IMR-90 (cell line): ENCODE measurements at regions not wholly inside any gene's neighbourhood (a gene's known extent, or its start where the extent isn't known, plus 50 kb on each side); places are given as distances from the start of the nearest gene placed in this dataset.

ENCODE experiments used
- ATAC-seq: fragments of 200-7000 bp; cut with Tn5 transposase; 2 replicates; pipeline ENCODE4 v1.9.1; 2020; ENCODE audit warnings: low read depth, mild to moderate bottlenecking, moderate library complexity
- BruUV-seq: library from RNA; stranded (reverse); fragments of 400-500 nt; replicated peaks from 2 replicates; lab custom pipeline; 2021; lab: Mats Ljungman, UMichigan
- CTCF ChIA-PET: fragments of 300-600 bp; formaldehyde crosslinking; extraction: SDS; loops from one replicate; lab custom pipeline; 2021; ENCODE audit warnings: antibody characterized with exemption; lab: Yijun Ruan, JAX
- POLR2A ChIA-PET: fragments of 300-600 bp; sonication (Branson Sonifier 250); formaldehyde crosslinking; loops from one replicate; lab custom pipeline; 2022; ENCODE audit warnings: antibody characterized with exemption; ENCODE audit not compliant: unreplicated experiment; lab: Charles Lee
- DNase-seq: peaks from one replicate; pipeline ENCODE4 v3.0.0; 2013
- H2AFZ ChIP-seq: replicated peaks from 2 replicates; pipeline ENCODE3; 2013; ENCODE audit warnings: low read length, mild to moderate bottlenecking; ENCODE audit not compliant: poor library complexity
- H2AK5ac ChIP-seq: 2 replicates; pipeline ENCODE4 v1.6.1; 2013; ENCODE audit warnings: low read depth, low read length, inconsistent platforms
- H2AK9ac ChIP-seq: replicated peaks from 2 replicates; pipeline ENCODE3; 2013; ENCODE audit warnings: mild to moderate bottlenecking, low read depth, low read length, moderate library complexity; ENCODE audit not compliant: poor library complexity
- H2BK120ac ChIP-seq: 2 replicates; pipeline ENCODE4 v1.6.1; 2013; ENCODE audit warnings: low read depth, low read length, inconsistent platforms
- H2BK15ac ChIP-seq: 3 replicates; pipeline ENCODE4 v1.6.1; 2013; ENCODE audit warnings: low read depth, low read length, inconsistent platforms
- H2BK20ac ChIP-seq: 2 replicates; pipeline ENCODE4 v1.6.1; 2013; ENCODE audit warnings: low read depth, mild to moderate bottlenecking, inconsistent platforms, low read length, moderate library complexity
- H2BK5ac ChIP-seq: 2 replicates; pipeline ENCODE4 v1.6.1; 2013; ENCODE audit warnings: mild to moderate bottlenecking, low read depth, low read length, inconsistent platforms; ENCODE audit not compliant: poor library complexity, severe bottlenecking
- H3K14ac ChIP-seq: replicated peaks from 2 replicates; pipeline ENCODE4 v1.6.1; 2013; ENCODE audit warnings: low read depth, low read length, inconsistent platforms
- H3K18ac ChIP-seq: 2 replicates; pipeline ENCODE4 v1.6.1; 2013; ENCODE audit warnings: low read depth, low read length, control low read depth
- H3K23ac ChIP-seq: 2 replicates; pipeline ENCODE4 v1.6.1; 2013; ENCODE audit warnings: low read depth, low read length, inconsistent platforms
- H3K27ac ChIP-seq: 2 replicates; pipeline ENCODE4 v1.5.1; 2013; ENCODE audit warnings: mild to moderate bottlenecking, control low read depth, low read length; ENCODE audit not compliant: insufficient read depth
- H3K27me3 ChIP-seq: 2 replicates; pipeline ENCODE4 v1.6.1; 2013; ENCODE audit warnings: low read length; ENCODE audit not compliant: control insufficient read depth, insufficient read depth
- H3K36me3 ChIP-seq: 2 replicates; pipeline ENCODE4 v1.6.1; 2013; ENCODE audit warnings: low read length, mixed read lengths; ENCODE audit not compliant: control insufficient read depth, insufficient read depth
- H3K4ac ChIP-seq: 2 replicates; pipeline ENCODE4 v1.6.1; 2013; ENCODE audit warnings: low read depth, low read length, inconsistent platforms
- H3K4me1 ChIP-seq: 2 replicates; pipeline ENCODE4 v1.6.1; 2013; ENCODE audit warnings: low read length, mixed read lengths; ENCODE audit not compliant: control insufficient read depth, insufficient read depth
- H3K4me2 ChIP-seq: 2 replicates; pipeline ENCODE4 v1.6.1; 2013; ENCODE audit warnings: low read depth, mild to moderate bottlenecking, control low read depth, low read length, moderate library complexity
- H3K4me3 ChIP-seq: 2 replicates; pipeline ENCODE4 v1.5.1; 2013; ENCODE audit warnings: low read depth, mild to moderate bottlenecking, control low read depth, low read length, moderate library complexity; ENCODE audit not compliant: insufficient read depth
- H3K56ac ChIP-seq: 2 replicates; pipeline ENCODE4 v1.6.1; 2013; ENCODE audit warnings: low read length, inconsistent platforms; ENCODE audit not compliant: insufficient read depth; ENCODE audit errors: extremely low read depth
- H3K79me1 ChIP-seq, 2 experiments: 2 replicates each; pipeline ENCODE4 v1.6.1; 2013; ENCODE audit warnings: low read length in 2 of 2, inconsistent platforms in 1 of 2, low read depth in 1 of 2
- H3K9ac ChIP-seq: 2 replicates; pipeline ENCODE4 v1.6.1; 2013; ENCODE audit warnings: low read depth, low read length, control low read depth
- H3K9me1 ChIP-seq: 2 replicates; pipeline ENCODE4 v1.6.1; 2013; ENCODE audit warnings: low read length, inconsistent platforms; ENCODE audit not compliant: insufficient read depth
- H3K9me3 ChIP-seq: 2 replicates; pipeline ENCODE4 v1.6.1; 2013; ENCODE audit warnings: low read length; ENCODE audit not compliant: control insufficient read depth, insufficient read depth
- H4K20me1 ChIP-seq: 2 replicates; pipeline ENCODE4 v1.6.1; 2013; ENCODE audit warnings: low read length, inconsistent platforms; ENCODE audit not compliant: insufficient read depth
- H4K5ac ChIP-seq: 2 replicates; pipeline ENCODE4 v1.6.1; 2013; ENCODE audit warnings: mild to moderate bottlenecking, low read depth, low read length, control low read depth
- H4K8ac ChIP-seq, 2 experiments: 2 replicates each; pipeline ENCODE4 v1.6.1; 2013; ENCODE audit warnings: low read depth in 2 of 2, low read length in 2 of 2, control low read depth in 1 of 2, inconsistent platforms in 1 of 2
- H4K91ac ChIP-seq: 2 replicates; pipeline ENCODE4 v1.6.1; 2013; ENCODE audit warnings: low read depth, low read length, inconsistent platforms; ENCODE audit not compliant: insufficient read depth
- BHLHE40 ChIP-seq: fragments of 150-350 bp; IDR thresholded peaks from 2 replicates; pipeline ENCODE4 v1.6.1; 2016; ENCODE audit warnings: mild to moderate bottlenecking, low read depth, low read length
- CEBPB ChIP-seq: IDR thresholded peaks from 2 replicates; pipeline ENCODE4 v1.6.1; 2012; ENCODE audit warnings: low read depth, low read length, improper control_type of control experiment
- CHD1 ChIP-seq: IDR thresholded peaks from 2 replicates; pipeline ENCODE4 v1.6.1; 2012; ENCODE audit warnings: low read depth, low read length, improper control_type of control experiment
- CTCF ChIP-seq: conservative IDR thresholded peaks from 2 replicates; pipeline ENCODE4 v1.5.1; 2012; ENCODE audit warnings: mild to moderate bottlenecking, low read depth, low read length, improper control_type of control experiment
- ELK1 ChIP-seq: fragments of 150-350 bp; IDR thresholded peaks from 2 replicates; pipeline ENCODE4 v1.6.1; 2016; ENCODE audit warnings: low read depth, mild to moderate bottlenecking, low read length, moderate library complexity, borderline replicate concordance
- FOS ChIP-seq: fragments of 150-350 bp; IDR thresholded peaks from 2 replicates; pipeline ENCODE4 v1.6.1; 2016; ENCODE audit warnings: low read depth, low read length
- MAFK ChIP-seq: IDR thresholded peaks from 2 replicates; pipeline ENCODE4 v1.6.1; 2012; ENCODE audit warnings: low read depth, low read length, improper control_type of control experiment
- MAZ ChIP-seq: IDR thresholded peaks from 2 replicates; pipeline ENCODE4 v1.6.1; 2012; ENCODE audit warnings: low read depth, mild to moderate bottlenecking, low read length, improper control_type of control experiment, moderate library complexity, borderline replicate concordance
- MXI1 ChIP-seq: IDR thresholded peaks from 2 replicates; pipeline ENCODE4 v1.6.1; 2012; ENCODE audit warnings: low read depth, mild to moderate bottlenecking, low read length, moderate library complexity, borderline replicate concordance
- NFE2L2 ChIP-seq: fragments of 150-350 bp; IDR thresholded peaks from 2 replicates; pipeline ENCODE4 v1.6.1; 2016; ENCODE audit warnings: low read depth, mild to moderate bottlenecking, low read length
- POLR2A ChIP-seq: IDR thresholded peaks from 2 replicates; pipeline ENCODE4 v1.6.1; 2012; ENCODE audit warnings: mild to moderate bottlenecking, low read depth, low read length
- RAD21 ChIP-seq: IDR thresholded peaks from 2 replicates; pipeline ENCODE4 v1.6.1; 2012; ENCODE audit warnings: low read length, improper control_type of control experiment
- RCOR1 ChIP-seq: IDR thresholded peaks from 2 replicates; pipeline ENCODE4 v1.6.1; 2012; ENCODE audit warnings: mild to moderate bottlenecking, low read length, improper control_type of control experiment; ENCODE audit not compliant: insufficient replicate concordance
- RFX5 ChIP-seq: IDR thresholded peaks from 2 replicates; pipeline ENCODE4 v1.8.0; 2012; ENCODE audit warnings: low read depth, mild to moderate bottlenecking, low read length, moderate library complexity
- SMC3 ChIP-seq: fragments of 150-350 bp; IDR thresholded peaks from 2 replicates; pipeline ENCODE4 v1.6.1; 2016; ENCODE audit warnings: low read depth, mild to moderate bottlenecking, antibody characterized with exemption, low read length, moderate library complexity
- USF2 ChIP-seq: fragments of 150-350 bp; IDR thresholded peaks from 2 replicates; pipeline ENCODE4 v1.6.1; 2017; ENCODE audit warnings: mild to moderate bottlenecking, antibody characterized with exemption, low read length, low read depth
- WGBS, 2 experiments: methylation state at CpG; one replicate each; pipeline versions ENCODE4 v1.1.5 to v1.1.7; 2013; ENCODE audit warnings: missing lambda C conversion rate in 2 of 2; ENCODE audit not compliant: insufficient read length in 1 of 2; ENCODE audit errors: extremely low coverage in 2 of 2; 5-methylcytosine and 5-hydroxymethylcytosine counted together
- dilution Hi-C: fragments of 300-500 bp; cut with HindIII; formaldehyde crosslinking; loops from one replicate; pipeline ENCODE4 v1.14.3; 2018; ENCODE audit warnings: low sequenced_read_pairs; ENCODE audit not compliant: unreplicated experiment
- in situ Hi-C: fragments of 300-500 bp; cut with MboI; formaldehyde crosslinking; loops from 3 replicates; pipeline ENCODE4 v1.14.3; 2019; ENCODE audit warnings: low sequenced_read_pairs, inconsistent platforms, mixed read lengths
- intact Hi-C: fragments of 100-400 bp; cut with micrococcal nuclease; formaldehyde crosslinking; loops from 2 replicates; pipeline ENCODE4 v1.10.0; 2022

- H3K27ac ChIP-seq, result no peak overlapping the region
- no CpG with 5 or more reads among the region's 3 CpGs for WGBS, 2 experiments
- H3K56ac ChIP-seq, result no peak overlapping the region
- no TSS peak for BruUV-seq
- H3K36me3 ChIP-seq, result no peaks in the 10 kb centered on the region
- POLR2A ChIA-PET, result no interaction called here
- no peak overlapping the region for H3K9ac ChIP-seq
- no peaks in the 10 kb centered on the region for H3K4me1 ChIP-seq
- TF ChIP-seq CEBPB (no peak), RCOR1 (no peak), ELK1 (no peak), POLR2A (no peak), MAFK (no peak), CTCF (no peak), NFE2L2 (no peak), BHLHE40 (no peak), RAD21 (no peak), CHD1 (no peak), RFX5 (no peak), MAZ (no peak), USF2 (no peak), MXI1 (no peak), FOS (no peak), SMC3 (no peak)
- CTCF ChIA-PET, result no interaction called here
- intact Hi-C loops, result no loop called here
- no peaks in the 10 kb centered on the region for H4K20me1 ChIP-seq
- ATAC-seq (no peak), DNase-seq (no peak)
- dilution Hi-C loops, result no loop called here
- no peak overlapping the region for H2AK5ac ChIP-seq
- no peak overlapping the region for H2BK120ac ChIP-seq
- no peak overlapping the region for H4K8ac ChIP-seq
- no peak overlapping the region for H4K5ac ChIP-seq
- in situ Hi-C loops, result no loop called here
- no peak overlapping the region for H2BK20ac ChIP-seq
- H3K18ac ChIP-seq, result no peak overlapping the region
- H3K4me3 ChIP-seq, result no peak overlapping the region
- no peak overlapping the region for H4K91ac ChIP-seq
- no peaks in the 10 kb centered on the region for H3K27me3 ChIP-seq
- no peak overlapping the region for H2AFZ ChIP-seq
- no peaks in the 10 kb centered on the region for H3K79me1 ChIP-seq
- no peaks in the 10 kb centered on the region for H3K9me1 ChIP-seq
- H2BK15ac ChIP-seq, result no peak overlapping the region
- H3K4ac ChIP-seq, result no peak overlapping the region
- H2BK5ac ChIP-seq, result no peak overlapping the region
- no peak overlapping the region for H2AK9ac ChIP-seq
- no peak overlapping the region for H3K14ac ChIP-seq
- H3K23ac ChIP-seq, result no peak overlapping the region
- H3K9me3 ChIP-seq, result peaks cover 6% of the 10 kb centered on the region; the same call in 1 of the 2 replicates
- H3K4me2 ChIP-seq, result no peak overlapping the region
These were observed 1292.7 kb downstream of the MAT2B start for GRCh38 chr5:164798110-164798509.
